ENCODE measurements at regions not wholly inside any gene's neighbourhood (a gene's known extent, or its start where the extent isn't known, plus 50 kb on each side); places are given as distances from the start of the nearest gene placed in this dataset.

DNA sequence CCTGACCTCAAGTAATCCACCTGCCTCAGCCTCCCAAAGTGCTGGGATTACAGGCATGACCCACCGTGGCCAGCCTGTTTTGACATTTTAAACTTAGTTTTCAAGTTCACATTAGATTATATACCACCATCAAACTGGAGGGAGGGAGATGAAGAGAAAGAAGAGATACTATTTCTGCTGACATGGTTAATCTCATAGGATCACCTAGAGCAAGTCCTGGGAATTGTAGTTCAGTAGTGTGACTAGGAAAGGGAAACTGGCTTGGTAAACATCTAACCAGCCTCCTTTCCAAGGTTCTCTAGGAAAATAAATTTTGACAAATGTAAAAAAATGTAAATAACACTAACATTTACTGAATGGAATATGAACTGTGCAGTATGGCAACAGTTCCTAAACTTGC, 120.5 kb upstream of the ASCC3 start (continued):
- TF ChIP-seq ESRRA (CRISPR knock-in tag; IDR thresholded peaks at IDR 0.05; ENCODE audit: borderline replicate concordance) = no peak

DNA sequence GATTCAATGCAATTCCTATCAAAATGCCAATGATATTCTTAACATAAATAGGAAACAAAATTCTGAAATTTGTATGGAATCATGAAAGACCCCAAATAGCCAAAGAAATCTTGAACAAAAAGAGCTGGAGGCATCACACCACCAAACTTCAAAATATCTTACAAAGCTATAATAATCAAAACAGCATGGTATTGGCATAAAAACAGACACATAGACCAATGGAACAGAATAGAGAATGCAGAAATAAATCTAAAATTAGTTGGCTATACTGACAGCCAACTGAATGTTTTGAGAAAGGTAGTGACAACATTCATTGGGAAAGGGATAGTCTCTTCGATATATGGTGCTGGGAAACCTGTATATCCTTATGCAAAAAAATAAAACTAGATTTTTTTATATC, 121.9 kb upstream of the ASCC3 start:
- ChIA-PET POLR2A (interaction anchor here (0.6 kb wide), 1 partner anchor 442 kb away, joined by 3 read pairs; no protein-coding TSS in a partner anchor), CTCF (no interaction called here)
- no peaks in the 10 kb centered on the region for H3K27me3 Mint-ChIP-seq (ENCODE audit: low read depth)
- no peak overlapping the region for H3K4me3 Mint-ChIP-seq
- DNase-seq (ENCODE audit: low spot score) (no peak), ATAC-seq (no peak)
- H3K4me1 Mint-ChIP-seq = peaks cover 23% of the 10 kb centered on the region
- H3K9me3 Mint-ChIP-seq = peaks cover 19% of the 10 kb centered on the region
- H3K36me3 Mint-ChIP-seq = peaks cover 4% of the 10 kb centered on the region
- H3K27ac Mint-ChIP-seq = no peak overlapping the region
- TF ChIP-seq NFYB (CRISPR knock-in tag; conservative IDR thresholded peaks at IDR 0.05; ENCODE audit: low read depth) = no peak
- TF ChIP-seq GTF2I (CRISPR knock-in tag; conservative IDR thresholded peaks at IDR 0.05) = no peak
- TF ChIP-seq ZNF416 (CRISPR knock-in tag; IDR thresholded peaks at IDR 0.05) = no peak
- TF ChIP-seq, protein P1, sequence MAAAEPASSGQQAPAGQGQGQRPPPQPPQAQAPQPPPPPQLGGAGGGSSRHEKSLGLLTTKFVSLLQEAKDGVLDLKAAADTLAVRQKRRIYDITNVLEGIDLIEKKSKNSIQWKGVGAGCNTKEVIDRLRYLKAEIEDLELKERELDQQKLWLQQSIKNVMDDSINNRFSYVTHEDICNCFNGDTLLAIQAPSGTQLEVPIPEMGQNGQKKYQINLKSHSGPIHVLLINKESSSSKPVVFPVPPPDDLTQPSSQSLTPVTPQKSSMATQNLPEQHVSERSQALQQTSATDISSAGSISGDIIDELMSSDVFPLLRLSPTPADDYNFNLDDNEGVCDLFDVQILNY (CRISPR knock-in tag; IDR thresholded peaks at IDR 0.05) = no peak
- TF ChIP-seq, protein P2, sequence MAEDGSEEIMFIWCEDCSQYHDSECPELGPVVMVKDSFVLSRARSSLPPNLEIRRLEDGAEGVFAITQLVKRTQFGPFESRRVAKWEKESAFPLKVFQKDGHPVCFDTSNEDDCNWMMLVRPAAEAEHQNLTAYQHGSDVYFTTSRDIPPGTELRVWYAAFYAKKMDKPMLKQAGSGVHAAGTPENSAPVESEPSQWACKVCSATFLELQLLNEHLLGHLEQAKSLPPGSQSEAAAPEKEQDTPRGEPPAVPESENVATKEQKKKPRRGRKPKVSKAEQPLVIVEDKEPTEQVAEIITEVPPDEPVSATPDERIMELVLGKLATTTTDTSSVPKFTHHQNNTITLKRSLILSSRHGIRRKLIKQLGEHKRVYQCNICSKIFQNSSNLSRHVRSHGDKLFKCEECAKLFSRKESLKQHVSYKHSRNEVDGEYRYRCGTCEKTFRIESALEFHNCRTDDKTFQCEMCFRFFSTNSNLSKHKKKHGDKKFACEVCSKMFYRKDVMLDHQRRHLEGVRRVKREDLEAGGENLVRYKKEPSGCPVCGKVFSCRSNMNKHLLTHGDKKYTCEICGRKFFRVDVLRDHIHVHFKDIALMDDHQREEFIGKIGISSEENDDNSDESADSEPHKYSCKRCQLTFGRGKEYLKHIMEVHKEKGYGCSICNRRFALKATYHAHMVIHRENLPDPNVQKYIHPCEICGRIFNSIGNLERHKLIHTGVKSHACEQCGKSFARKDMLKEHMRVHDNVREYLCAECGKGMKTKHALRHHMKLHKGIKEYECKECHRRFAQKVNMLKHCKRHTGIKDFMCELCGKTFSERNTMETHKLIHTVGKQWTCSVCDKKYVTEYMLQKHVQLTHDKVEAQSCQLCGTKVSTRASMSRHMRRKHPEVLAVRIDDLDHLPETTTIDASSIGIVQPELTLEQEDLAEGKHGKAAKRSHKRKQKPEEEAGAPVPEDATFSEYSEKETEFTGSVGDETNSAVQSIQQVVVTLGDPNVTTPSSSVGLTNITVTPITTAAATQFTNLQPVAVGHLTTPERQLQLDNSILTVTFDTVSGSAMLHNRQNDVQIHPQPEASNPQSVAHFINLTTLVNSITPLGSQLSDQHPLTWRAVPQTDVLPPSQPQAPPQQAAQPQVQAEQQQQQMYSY (CRISPR knock-in tag; IDR thresholded peaks at IDR 0.05) = no peak
- TF ChIP-seq JAZF1 (CRISPR knock-in tag; IDR thresholded peaks at IDR 0.05) = no peak
- TF ChIP-seq, protein P3, sequence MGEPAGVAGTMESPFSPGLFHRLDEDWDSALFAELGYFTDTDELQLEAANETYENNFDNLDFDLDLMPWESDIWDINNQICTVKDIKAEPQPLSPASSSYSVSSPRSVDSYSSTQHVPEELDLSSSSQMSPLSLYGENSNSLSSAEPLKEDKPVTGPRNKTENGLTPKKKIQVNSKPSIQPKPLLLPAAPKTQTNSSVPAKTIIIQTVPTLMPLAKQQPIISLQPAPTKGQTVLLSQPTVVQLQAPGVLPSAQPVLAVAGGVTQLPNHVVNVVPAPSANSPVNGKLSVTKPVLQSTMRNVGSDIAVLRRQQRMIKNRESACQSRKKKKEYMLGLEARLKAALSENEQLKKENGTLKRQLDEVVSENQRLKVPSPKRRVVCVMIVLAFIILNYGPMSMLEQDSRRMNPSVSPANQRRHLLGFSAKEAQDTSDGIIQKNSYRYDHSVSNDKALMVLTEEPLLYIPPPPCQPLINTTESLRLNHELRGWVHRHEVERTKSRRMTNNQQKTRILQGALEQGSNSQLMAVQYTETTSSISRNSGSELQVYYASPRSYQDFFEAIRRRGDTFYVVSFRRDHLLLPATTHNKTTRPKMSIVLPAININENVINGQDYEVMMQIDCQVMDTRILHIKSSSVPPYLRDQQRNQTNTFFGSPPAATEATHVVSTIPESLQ (CRISPR knock-in tag; IDR thresholded peaks at IDR 0.05) = no peak
- TF ChIP-seq, protein P4, sequence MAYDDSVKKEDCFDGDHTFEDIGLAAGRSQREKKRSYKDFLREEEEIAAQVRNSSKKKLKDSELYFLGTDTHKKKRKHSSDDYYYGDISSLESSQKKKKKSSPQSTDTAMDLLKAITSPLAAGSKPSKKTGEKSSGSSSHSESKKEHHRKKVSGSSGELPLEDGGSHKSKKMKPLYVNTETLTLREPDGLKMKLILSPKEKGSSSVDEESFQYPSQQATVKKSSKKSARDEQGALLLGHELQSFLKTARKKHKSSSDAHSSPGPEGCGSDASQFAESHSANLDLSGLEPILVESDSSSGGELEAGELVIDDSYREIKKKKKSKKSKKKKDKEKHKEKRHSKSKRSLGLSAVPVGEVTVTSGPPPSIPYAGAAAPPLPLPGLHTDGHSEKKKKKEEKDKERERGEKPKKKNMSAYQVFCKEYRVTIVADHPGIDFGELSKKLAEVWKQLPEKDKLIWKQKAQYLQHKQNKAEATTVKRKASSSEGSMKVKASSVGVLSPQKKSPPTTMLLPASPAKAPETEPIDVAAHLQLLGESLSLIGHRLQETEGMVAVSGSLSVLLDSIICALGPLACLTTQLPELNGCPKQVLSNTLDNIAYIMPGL (CRISPR knock-in tag; IDR thresholded peaks at IDR 0.05) = no peak
- TF ChIP-seq ZNF232 (CRISPR knock-in tag; IDR thresholded peaks at IDR 0.05) = no peak
- no peak for TF ChIP-seq OVOL2 (CRISPR knock-in tag; IDR thresholded peaks at IDR 0.05; ENCODE audit: borderline replicate concordance)
- TF ChIP-seq, protein P5, sequence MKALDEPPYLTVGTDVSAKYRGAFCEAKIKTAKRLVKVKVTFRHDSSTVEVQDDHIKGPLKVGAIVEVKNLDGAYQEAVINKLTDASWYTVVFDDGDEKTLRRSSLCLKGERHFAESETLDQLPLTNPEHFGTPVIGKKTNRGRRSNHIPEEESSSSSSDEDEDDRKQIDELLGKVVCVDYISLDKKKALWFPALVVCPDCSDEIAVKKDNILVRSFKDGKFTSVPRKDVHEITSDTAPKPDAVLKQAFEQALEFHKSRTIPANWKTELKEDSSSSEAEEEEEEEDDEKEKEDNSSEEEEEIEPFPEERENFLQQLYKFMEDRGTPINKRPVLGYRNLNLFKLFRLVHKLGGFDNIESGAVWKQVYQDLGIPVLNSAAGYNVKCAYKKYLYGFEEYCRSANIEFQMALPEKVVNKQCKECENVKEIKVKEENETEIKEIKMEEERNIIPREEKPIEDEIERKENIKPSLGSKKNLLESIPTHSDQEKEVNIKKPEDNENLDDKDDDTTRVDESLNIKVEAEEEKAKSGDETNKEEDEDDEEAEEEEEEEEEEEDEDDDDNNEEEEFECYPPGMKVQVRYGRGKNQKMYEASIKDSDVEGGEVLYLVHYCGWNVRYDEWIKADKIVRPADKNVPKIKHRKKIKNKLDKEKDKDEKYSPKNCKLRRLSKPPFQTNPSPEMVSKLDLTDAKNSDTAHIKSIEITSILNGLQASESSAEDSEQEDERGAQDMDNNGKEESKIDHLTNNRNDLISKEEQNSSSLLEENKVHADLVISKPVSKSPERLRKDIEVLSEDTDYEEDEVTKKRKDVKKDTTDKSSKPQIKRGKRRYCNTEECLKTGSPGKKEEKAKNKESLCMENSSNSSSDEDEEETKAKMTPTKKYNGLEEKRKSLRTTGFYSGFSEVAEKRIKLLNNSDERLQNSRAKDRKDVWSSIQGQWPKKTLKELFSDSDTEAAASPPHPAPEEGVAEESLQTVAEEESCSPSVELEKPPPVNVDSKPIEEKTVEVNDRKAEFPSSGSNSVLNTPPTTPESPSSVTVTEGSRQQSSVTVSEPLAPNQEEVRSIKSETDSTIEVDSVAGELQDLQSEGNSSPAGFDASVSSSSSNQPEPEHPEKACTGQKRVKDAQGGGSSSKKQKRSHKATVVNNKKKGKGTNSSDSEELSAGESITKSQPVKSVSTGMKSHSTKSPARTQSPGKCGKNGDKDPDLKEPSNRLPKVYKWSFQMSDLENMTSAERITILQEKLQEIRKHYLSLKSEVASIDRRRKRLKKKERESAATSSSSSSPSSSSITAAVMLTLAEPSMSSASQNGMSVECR (CRISPR knock-in tag; IDR thresholded peaks at IDR 0.05; ENCODE audit: borderline replicate concordance) = no peak
- no peak for TF ChIP-seq ZNF121 (CRISPR knock-in tag; IDR thresholded peaks at IDR 0.05)
- TF ChIP-seq, protein P6, sequence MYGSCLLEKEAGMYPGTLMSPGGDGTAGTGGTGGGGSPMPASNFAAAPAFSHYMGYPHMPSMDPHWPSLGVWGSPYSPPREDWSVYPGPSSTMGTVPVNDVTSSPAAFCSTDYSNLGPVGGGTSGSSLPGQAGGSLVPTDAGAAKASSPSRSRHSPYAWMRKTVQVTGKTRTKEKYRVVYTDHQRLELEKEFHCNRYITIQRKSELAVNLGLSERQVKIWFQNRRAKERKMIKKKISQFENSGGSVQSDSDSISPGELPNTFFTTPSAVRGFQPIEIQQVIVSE (CRISPR knock-in tag; IDR thresholded peaks at IDR 0.05; ENCODE audit: borderline replicate concordance) = no peak
- TF ChIP-seq ELF4 (CRISPR knock-in tag; IDR thresholded peaks at IDR 0.05; ENCODE audit: low read depth) = no peak

Measured in WTC11 (cell line).